Astrocyte of the spinal cord (primary cell): ENCODE measurements at regions not wholly inside any gene's neighbourhood (a gene's known extent, or its start where the extent isn't known, plus 50 kb on each side); places are given as distances from the start of the nearest gene placed in this dataset.

Experiments
- DNase-seq: peaks from one replicate; pipeline ENCODE4 v3.0.0; 2011; ENCODE audit warnings: low read depth, low spot score
- H3K4me3 ChIP-seq: 2 replicates; pipeline ENCODE4 v1.5.1; 2011; ENCODE audit warnings: low read depth, mild to moderate bottlenecking, low read length, moderate library complexity
- CTCF ChIP-seq: IDR thresholded peaks from 2 replicates; pipeline ENCODE4 v1.5.1; 2012; ENCODE audit warnings: low read depth, mild to moderate bottlenecking, low read length, inconsistent platforms
- in situ Hi-C: cut with HindIII; loops from 2 replicates; pipeline ENCODE4 v1.10.0; 2017; ENCODE audit warnings: low sequenced_read_pairs

GRCh38 chr2:150735894-150736498 lies 248.5 kb upstream of the RND3 start:
- no peak overlapping the region for H3K4me3 ChIP-seq
- in situ Hi-C loops, result no loop called here
- no peak for TF ChIP-seq CTCF

DNA sequence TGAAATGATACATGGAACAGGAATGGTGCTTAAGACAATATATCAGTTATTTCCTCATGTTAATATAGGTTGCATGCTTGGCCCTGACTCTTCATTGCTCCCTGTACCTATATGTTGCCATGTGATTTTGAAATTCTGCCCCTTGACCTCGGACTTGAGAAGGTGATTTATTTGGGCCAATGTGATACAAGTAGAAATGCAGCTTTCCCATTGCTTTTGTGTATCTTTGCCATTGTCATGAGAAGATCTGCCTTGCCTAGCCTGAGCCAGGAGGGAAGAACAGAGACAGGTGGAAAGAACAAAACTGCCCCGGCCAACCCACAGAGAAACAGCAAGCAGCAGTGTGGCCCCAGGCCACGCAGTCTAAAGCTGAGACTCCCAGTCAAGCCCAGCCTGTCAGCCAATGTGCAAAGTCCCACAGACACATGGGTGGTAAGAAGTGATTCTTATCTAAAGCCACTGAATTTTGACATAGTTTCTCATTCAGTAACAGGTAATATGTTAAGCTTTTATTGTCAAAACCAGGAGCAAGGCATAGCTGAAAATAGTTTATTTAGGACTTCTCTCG lies 245.7 kb upstream of the RND3 start:
- TF ChIP-seq CTCF, result no peak
- in situ Hi-C loops, result no loop called here
- H3K4me3 ChIP-seq, result no peak overlapping the region

More at GRCh38 chr2:150735894-150736498, 248.5 kb upstream of the RND3 start:
- DNase-seq, result no peak

GRCh38 chr2:150732491-150732890 lies 245.0 kb upstream of the RND3 start:
- no peak for TF ChIP-seq CTCF
- no peak for DNase-seq
- in situ Hi-C loops, result no loop called here
- no peak overlapping the region for H3K4me3 ChIP-seq

More for the DNA sequence above, 245.7 kb upstream of the RND3 start:
- DNase-seq, result no peak

DNA sequence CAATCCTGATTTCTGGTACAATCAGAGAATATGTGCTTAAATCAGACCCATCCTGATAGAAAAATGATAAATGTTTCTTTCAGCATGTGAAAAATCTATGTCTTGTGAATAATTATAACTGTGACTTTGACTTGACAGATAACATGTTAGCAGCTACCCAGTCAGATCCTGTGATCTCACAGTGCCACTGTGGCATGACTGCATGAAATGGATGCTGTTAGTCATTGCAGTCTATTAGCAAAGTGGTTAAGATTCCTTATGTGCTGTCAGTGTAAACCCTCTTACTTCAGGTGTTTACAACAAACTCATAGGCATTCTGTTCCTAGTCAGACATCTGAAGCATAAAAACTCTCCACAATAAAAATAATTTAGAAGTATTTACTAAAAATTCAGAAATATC lies 244.6 kb upstream of the RND3 start:
- TF ChIP-seq CTCF, result no peak
- peak; percentile 11 for DNase-seq
- H3K4me3 ChIP-seq, result no peak overlapping the region
- in situ Hi-C loops, result no loop called here

DNA sequence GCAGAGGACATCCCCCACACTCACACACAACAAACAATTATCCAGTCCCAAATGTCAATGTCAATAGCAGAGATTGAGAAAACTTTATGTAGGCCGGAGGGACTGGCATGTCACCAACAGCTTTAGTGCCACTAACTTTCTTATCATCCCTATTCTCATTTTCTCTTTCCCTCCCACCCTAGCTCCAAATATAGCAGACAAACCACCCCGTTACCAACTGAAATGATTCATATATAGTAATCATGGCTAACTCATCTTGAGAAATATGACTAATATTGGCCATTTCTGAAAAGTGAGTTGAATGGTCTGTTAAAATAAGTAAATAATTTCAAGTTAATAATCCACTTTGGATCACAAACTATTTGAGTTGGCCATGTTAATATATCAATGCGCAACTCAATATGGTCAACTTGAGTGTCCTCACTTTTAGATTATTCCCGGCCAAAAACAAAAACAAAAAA lies 242.1 kb upstream of the RND3 start:
- in situ Hi-C loops, result no loop called here
- no peak for TF ChIP-seq CTCF
- no peak for DNase-seq

GRCh38 chr2:150718280-150718679 lies 230.8 kb upstream of the RND3 start:
- no peak overlapping the region for H3K4me3 ChIP-seq
- TF ChIP-seq CTCF, result no peak
- in situ Hi-C loops, result no loop called here
- no peak for DNase-seq

More for the DNA sequence above, 242.1 kb upstream of the RND3 start:
- no peak overlapping the region for H3K4me3 ChIP-seq
